Liver (tissue), 3 donors: ENCODE measurements at regions not wholly inside any gene's neighbourhood (a gene's known extent, or its start where the extent isn't known, plus 50 kb on each side); places are given as distances from the start of the nearest gene placed in this dataset.
"Not testable (repeated sequence)": the region's sequence is repeated elsewhere in the genome, so short reads cannot be mapped to it uniquely, and the experiment has no call there.

Experiments used
- EGR1 ChIP-seq, 2 donors: IDR thresholded peaks; 2 replicates each; pipeline ENCODE4 v1.6.1; 2016 to 2018; ENCODE audit warnings: antibody characterized with exemption in 2 of 2, low read depth in 2 of 2
- FOXA1 ChIP-seq: IDR thresholded peaks from 2 replicates; pipeline ENCODE4 v1.6.1; 2016; ENCODE audit warnings: antibody characterized with exemption
- JUND ChIP-seq, 2 donors: IDR thresholded peaks; 2 replicates each; pipeline ENCODE4 v1.6.1; 2016; ENCODE audit warnings: antibody characterized with exemption in 2 of 2
- RAD21 ChIP-seq, 2 donors: IDR thresholded peaks; 2 replicates each; pipeline ENCODE4 v1.6.1; 2016; ENCODE audit warnings: antibody characterized with exemption in 2 of 2, mild to moderate bottlenecking in 2 of 2
- REST ChIP-seq: IDR thresholded peaks from 2 replicates; pipeline ENCODE4 v1.6.1; 2016; ENCODE audit warnings: antibody characterized with exemption, mild to moderate bottlenecking
- RXRA ChIP-seq, 2 donors: IDR thresholded peaks; 2 replicates each; pipeline ENCODE4 v1.6.1; 2017 to 2018; ENCODE audit warnings: antibody characterized with exemption in 2 of 2, mild to moderate bottlenecking in 1 of 2
- SP1 ChIP-seq: IDR thresholded peaks from 2 replicates; pipeline ENCODE4 v1.6.1; 2018; ENCODE audit warnings: antibody characterized with exemption, mild to moderate bottlenecking
- TAF1 ChIP-seq: conservative IDR thresholded peaks from 2 replicates; pipeline ENCODE4 v1.6.1; 2016; ENCODE audit warnings: antibody characterized with exemption, mild to moderate bottlenecking
- YY1 ChIP-seq: IDR thresholded peaks from 2 replicates; pipeline ENCODE4 v1.6.1; 2016; ENCODE audit warnings: antibody characterized with exemption, mild to moderate bottlenecking
- TF ChIP-seq, protein P1 (sequence below): IDR thresholded peaks from 2 replicates; pipeline ENCODE4 v1.6.1; 2016; ENCODE audit warnings: antibody characterized with exemption
- TF ChIP-seq, protein P2 (sequence below): fragments of 150-350 bp; IDR thresholded peaks from 2 replicates; pipeline ENCODE4 v1.5.1; 2017; ENCODE audit warnings: improper control_type of control experiment, low read depth, low read length; ENCODE audit not compliant: missing input control
- TF ChIP-seq, protein P3 (sequence below): IDR thresholded peaks from 2 replicates; pipeline ENCODE4 v1.6.1; 2016; ENCODE audit warnings: antibody characterized with exemption
- TF ChIP-seq, protein P4 (sequence below): IDR thresholded peaks from 2 replicates; pipeline ENCODE4 v1.6.1; 2016; ENCODE audit warnings: antibody characterized with exemption
- donor health status: healthy.
- donor health status: healthy.

- TF ChIP-seq, protein P1, sequence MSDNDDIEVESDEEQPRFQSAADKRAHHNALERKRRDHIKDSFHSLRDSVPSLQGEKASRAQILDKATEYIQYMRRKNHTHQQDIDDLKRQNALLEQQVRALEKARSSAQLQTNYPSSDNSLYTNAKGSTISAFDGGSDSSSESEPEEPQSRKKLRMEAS = not testable (repeated sequence)
- TF ChIP-seq, protein P2, sequence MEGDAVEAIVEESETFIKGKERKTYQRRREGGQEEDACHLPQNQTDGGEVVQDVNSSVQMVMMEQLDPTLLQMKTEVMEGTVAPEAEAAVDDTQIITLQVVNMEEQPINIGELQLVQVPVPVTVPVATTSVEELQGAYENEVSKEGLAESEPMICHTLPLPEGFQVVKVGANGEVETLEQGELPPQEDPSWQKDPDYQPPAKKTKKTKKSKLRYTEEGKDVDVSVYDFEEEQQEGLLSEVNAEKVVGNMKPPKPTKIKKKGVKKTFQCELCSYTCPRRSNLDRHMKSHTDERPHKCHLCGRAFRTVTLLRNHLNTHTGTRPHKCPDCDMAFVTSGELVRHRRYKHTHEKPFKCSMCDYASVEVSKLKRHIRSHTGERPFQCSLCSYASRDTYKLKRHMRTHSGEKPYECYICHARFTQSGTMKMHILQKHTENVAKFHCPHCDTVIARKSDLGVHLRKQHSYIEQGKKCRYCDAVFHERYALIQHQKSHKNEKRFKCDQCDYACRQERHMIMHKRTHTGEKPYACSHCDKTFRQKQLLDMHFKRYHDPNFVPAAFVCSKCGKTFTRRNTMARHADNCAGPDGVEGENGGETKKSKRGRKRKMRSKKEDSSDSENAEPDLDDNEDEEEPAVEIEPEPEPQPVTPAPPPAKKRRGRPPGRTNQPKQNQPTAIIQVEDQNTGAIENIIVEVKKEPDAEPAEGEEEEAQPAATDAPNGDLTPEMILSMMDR = not testable (repeated sequence)
- TF ChIP-seq JUND (IDR thresholded peaks at IDR 0.05); YY1; EGR1 (IDR thresholded peaks at IDR 0.05; ENCODE audit: low read depth in 2 of 2); REST; RXRA (IDR thresholded peaks at IDR 0.05); RAD21 (IDR thresholded peaks at IDR 0.05); FOXA1; TAF1; SP1: not testable (repeated sequence)
- TF ChIP-seq, protein P3, sequence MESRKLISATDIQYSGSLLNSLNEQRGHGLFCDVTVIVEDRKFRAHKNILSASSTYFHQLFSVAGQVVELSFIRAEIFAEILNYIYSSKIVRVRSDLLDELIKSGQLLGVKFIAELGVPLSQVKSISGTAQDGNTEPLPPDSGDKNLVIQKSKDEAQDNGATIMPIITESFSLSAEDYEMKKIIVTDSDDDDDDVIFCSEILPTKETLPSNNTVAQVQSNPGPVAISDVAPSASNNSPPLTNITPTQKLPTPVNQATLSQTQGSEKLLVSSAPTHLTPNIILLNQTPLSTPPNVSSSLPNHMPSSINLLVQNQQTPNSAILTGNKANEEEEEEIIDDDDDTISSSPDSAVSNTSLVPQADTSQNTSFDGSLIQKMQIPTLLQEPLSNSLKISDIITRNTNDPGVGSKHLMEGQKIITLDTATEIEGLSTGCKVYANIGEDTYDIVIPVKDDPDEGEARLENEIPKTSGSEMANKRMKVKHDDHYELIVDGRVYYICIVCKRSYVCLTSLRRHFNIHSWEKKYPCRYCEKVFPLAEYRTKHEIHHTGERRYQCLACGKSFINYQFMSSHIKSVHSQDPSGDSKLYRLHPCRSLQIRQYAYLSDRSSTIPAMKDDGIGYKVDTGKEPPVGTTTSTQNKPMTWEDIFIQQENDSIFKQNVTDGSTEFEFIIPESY = not testable (repeated sequence)
- TF ChIP-seq, protein P4, sequence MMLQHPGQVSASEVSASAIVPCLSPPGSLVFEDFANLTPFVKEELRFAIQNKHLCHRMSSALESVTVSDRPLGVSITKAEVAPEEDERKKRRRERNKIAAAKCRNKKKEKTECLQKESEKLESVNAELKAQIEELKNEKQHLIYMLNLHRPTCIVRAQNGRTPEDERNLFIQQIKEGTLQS = not testable (repeated sequence)
Observed at GRCh38 chrY:9797881-9798280, 270.2 kb downstream of the TSPY10 start.
